Aorta (tissue), 5 donors: ENCODE measurements at regions not wholly inside any gene's neighbourhood (a gene's known extent, or its start where the extent isn't known, plus 50 kb on each side); places are given as distances from the start of the nearest gene placed in this dataset.

ENCODE experiments used
- ATAC-seq: fragments of 200-7000 bp; cut with Tn5 transposase; one replicate; pipeline ENCODE4 v1.9.1; 2022; ENCODE audit warnings: moderate library complexity; ENCODE audit not compliant: low FRiP score
- DNase-seq, 2 donors: peaks; one replicate each; pipeline ENCODE4 v3.0.0-alpha.2; 2020
- H3K27ac ChIP-seq, 2 donors: one replicate each; pipeline ENCODE4 v1.5.1; 2013; ENCODE audit warnings: low read length in 2 of 2, mild to moderate bottlenecking in 2 of 2, moderate library complexity in 2 of 2, control low read depth in 1 of 2, inconsistent platforms in 1 of 2, low read depth in 1 of 2
- H3K27me3 ChIP-seq, 2 donors: one replicate each; pipeline ENCODE4 v1.6.1; 2013; ENCODE audit warnings: control low read depth in 1 of 2, low read length in 1 of 2, mild to moderate bottlenecking in 1 of 2, moderate library complexity in 1 of 2; ENCODE audit not compliant: insufficient read depth in 2 of 2, control insufficient read depth in 1 of 2
- H3K36me3 ChIP-seq, 2 donors: one replicate each; pipeline ENCODE4 v1.6.1; 2013; ENCODE audit warnings: control low read depth in 1 of 2, low read length in 1 of 2, mild to moderate bottlenecking in 1 of 2; ENCODE audit not compliant: insufficient read depth in 2 of 2, control insufficient read depth in 1 of 2
- H3K4me1 ChIP-seq, 2 donors: one replicate each; pipeline ENCODE4 v1.6.1; 2013; ENCODE audit warnings: low read length in 2 of 2, control low read depth in 1 of 2, mild to moderate bottlenecking in 1 of 2, moderate library complexity in 1 of 2; ENCODE audit not compliant: insufficient read depth in 2 of 2, control insufficient read depth in 1 of 2
- H3K4me3 ChIP-seq, 2 donors: one replicate each; pipeline ENCODE4 v1.5.1; 2013; ENCODE audit warnings: low read length in 2 of 2, control low read depth in 1 of 2, mild to moderate bottlenecking in 1 of 2
- H3K9me3 ChIP-seq: one replicate; pipeline ENCODE4 v1.6.1; 2013; ENCODE audit warnings: mild to moderate bottlenecking, low read length; ENCODE audit not compliant: control insufficient read depth
- WGBS, 2 donors: extraction: QIAGEN DNeasy Blood & Tissue Kit; methylation state at CpG; one replicate each; pipeline ENCODE4 v1.1.7; 2013; 5-methylcytosine and 5-hydroxymethylcytosine counted together
- intact Hi-C, 2 donors: fragments of 100-400 bp; cut with DNase I; formaldehyde crosslinking; loops; one replicate each; pipeline versions ENCODE4 v1.14.2 to v1.15.0; 2022
- donor health status: healthy with polysubstance abuse.
- donor health status: Bipolar disorder and iron deficiency.
- donor health status: DM: no; HTN: no; CAD: no.
- donor health status: DM: no; HTN: no; CAD: no.
- donor health status: DM: yes; HTN: yes; CAD: no.

DNA sequence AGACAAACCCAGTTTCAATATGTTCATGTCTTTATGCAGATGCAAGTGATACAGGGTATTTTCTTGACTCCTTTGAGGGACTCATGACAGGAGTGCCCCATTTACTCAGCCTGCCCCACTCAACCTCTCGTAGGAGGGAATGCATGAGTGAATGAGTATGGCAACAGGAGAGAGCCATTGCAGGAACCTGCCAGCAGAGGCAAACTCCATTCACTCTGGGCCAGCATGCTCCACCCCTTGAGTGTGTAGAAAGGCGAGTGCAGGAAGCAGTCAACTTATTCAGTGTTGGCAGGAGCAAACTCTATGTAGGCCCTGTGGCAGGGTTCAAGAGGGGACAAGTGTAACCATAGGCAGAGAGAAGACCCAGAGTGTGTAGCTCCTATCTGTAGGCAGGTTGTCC lies 1526.3 kb downstream of the PLA2G4A start:
- no peak overlapping the region for H3K4me3 ChIP-seq
- no peaks in the 10 kb centered on the region for H3K36me3 ChIP-seq
- H3K4me1 ChIP-seq = no peaks in the 10 kb centered on the region
- WGBS, 2 donors = 74 to 80% methylated on average over 2 of the region's 2 CpGs
- H3K9me3 ChIP-seq = peaks cover 3% of the 10 kb centered on the region
- no peaks in the 10 kb centered on the region for H3K27me3 ChIP-seq
- no peak for DNase-seq
- intact Hi-C loops = no loop called here
- no peak overlapping the region for H3K27ac ChIP-seq
- ATAC-seq = no peak

DNA sequence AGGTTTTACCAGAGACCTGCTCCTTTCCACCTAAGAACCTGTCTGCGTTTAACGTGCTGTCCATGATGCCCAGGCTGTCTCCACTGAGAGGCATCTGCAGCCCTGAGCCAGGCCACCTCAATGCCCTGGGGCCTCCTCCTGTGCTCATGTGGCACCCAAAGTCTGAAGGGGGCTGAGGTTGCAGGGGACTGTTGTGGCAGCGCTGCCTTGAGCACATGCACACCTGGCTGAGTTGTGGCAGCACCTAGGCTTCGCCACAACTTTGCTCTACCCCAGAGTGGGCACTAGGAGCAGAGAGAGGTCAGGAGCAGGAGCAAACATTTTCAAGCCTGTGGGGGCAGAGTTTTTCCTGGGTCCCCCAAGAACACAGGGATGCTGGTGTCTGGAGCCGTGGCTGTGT lies 1527.1 kb downstream of the PLA2G4A start:
- Histone ChIP-seq H3K9me3 (peaks cover 3% of the 10 kb centered on the region), H3K27me3 (no peaks in the 10 kb centered on the region), H3K4me1 (no peaks in the 10 kb centered on the region), H3K36me3 (no peaks in the 10 kb centered on the region), H3K27ac (no peak overlapping the region), H3K4me3 (no peak overlapping the region)
- 69 to 81% methylated on average over 5 of the region's 5 CpGs for WGBS, 2 donors
- intact Hi-C loops = no loop called here
- DNase-seq (no peak), ATAC-seq (no peak)

DNA sequence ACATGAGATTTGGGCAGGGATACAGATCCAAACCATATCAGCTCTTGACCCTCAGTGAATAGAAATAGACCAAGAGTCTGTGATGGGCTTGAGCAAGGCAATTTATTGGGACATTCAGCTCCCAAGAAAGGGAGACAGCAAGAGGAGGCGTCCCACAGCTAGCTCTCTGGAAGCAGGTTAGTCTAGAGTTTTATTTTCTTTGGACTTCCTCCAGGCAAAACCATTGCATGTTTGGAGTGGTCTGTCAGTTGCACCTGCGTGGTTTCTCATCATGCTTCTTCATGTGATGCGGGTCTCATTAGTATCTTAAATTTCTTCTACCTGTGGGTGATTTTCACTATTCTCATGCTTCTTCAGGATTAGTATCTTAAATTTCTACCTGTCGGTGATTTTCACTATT lies 1530.6 kb downstream of the PLA2G4A start:
- intact Hi-C loops = no loop called here
- Histone ChIP-seq H3K36me3 (no peaks in the 10 kb centered on the region), H3K9me3 (peaks cover 3% of the 10 kb centered on the region), H3K4me1 (no peaks in the 10 kb centered on the region), H3K4me3 (no peak overlapping the region), H3K27me3 (no peaks in the 10 kb centered on the region), H3K27ac (no peak overlapping the region)
- 91 to 93% methylated on average over 4 of the region's 4 CpGs for WGBS, 2 donors
- no peak for ATAC-seq
- no peak for DNase-seq

DNA sequence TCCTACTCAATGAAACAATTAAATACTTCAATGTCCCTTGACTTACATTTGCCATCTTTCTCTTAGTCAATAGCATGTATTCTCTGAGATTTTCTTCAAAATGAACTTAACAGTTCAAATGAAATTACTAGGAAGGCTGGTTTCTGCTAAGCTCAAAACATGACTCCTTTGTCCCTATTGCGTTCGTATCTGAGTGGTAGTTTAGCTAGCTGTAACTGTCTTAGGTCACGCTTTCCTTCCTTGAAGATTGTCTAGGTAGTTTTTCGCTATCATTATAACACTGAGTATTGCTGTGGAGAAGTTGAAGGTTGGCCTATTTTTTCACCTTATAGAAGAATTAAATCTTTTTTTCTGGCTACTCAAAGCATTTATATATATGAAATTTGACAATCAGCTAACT lies 1535.2 kb downstream of the PLA2G4A start:
- ATAC-seq = no peak
- Histone ChIP-seq H3K9me3 (no peaks in the 10 kb centered on the region), H3K4me1 (no peaks in the 10 kb centered on the region), H3K27me3 (no peaks in the 10 kb centered on the region), H3K36me3 (no peaks in the 10 kb centered on the region), H3K4me3 (no peak overlapping the region), H3K27ac (no peak overlapping the region)
- no peak for DNase-seq
- 92% methylated on average over 4 of the region's 4 CpGs for WGBS, 2 donors
- intact Hi-C loops = no loop called here

DNA sequence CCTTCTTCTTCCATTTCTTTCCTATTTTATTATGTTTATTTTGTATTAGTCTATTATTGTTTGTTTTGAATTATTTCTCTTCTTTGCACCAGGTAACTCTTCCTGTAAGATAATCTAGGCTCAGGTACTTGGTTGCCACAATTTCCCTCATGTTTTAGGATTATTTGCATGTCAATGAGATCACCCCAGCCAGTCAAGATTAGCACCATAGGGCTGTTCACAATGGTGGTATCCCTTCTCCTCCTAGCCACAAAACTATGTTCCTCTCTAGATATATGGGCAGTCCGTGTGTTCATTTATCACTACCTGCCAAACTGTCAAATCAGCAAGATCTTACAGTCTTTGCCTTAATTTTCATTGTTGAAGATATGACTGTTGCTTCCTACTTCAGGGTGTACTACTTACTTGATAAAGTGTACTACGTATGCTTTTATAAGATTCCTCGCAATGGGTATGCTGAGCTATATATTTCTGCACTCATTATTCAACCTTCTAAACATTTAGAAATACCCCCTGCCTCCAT lies 1536.2 kb downstream of the PLA2G4A start:
- intact Hi-C loops = no loop called here
- ATAC-seq (no peak), DNase-seq (no peak)
- H3K4me1 ChIP-seq = no peaks in the 10 kb centered on the region
- H3K9me3 ChIP-seq = no peaks in the 10 kb centered on the region
- no peaks in the 10 kb centered on the region for H3K36me3 ChIP-seq
- H3K27ac ChIP-seq = no peak overlapping the region
- H3K27me3 ChIP-seq = no peaks in the 10 kb centered on the region
- WGBS, 2 donors = 75 to 83% methylated on average over 3 of the region's 3 CpGs
- H3K4me3 ChIP-seq = no peak overlapping the region

DNA sequence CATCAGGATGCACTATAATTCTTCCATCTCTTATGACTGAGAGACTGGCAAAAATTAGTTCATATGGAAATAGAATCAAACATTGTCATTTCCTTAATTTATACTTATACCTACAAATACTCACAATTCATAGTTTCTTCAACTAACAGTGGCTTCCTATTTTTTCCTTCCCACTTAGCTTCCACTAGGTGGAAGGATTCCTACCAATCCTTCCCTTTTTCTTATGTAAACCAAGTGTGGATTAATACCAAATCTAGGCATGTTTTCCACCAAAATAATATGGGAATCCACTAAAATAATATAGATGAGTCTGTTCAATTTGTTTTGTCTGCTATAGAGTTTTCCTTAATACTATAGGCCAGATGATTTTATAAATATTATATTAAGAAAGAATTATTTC lies 1537.1 kb downstream of the PLA2G4A start:
- intact Hi-C loops = no loop called here
- H3K27me3 ChIP-seq = no peaks in the 10 kb centered on the region

DNA sequence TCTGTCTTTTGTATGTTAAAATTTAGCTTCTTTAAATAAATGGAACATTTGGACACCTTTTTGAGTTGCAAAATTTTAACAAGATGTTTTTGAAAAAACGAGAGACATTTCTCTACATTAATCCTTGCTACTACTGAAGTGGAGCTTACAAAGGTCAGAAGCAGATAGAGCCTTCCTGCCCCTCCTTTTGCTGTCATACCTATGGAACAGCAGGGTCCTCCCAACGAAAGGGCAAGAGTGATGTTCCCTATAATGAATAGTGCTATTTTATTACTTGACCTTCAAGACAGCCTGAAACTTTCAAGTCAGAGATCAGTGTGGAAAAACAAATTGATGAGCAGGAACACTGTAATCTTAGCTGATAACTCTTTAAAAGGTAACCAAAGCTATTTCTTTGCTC lies 1538.9 kb downstream of the PLA2G4A start:
- WGBS, 2 donors = 43 to 55% methylated on average over 2 of the region's 2 CpGs
- H3K9me3 ChIP-seq = no peaks in the 10 kb centered on the region
- intact Hi-C loops = no loop called here
- no peaks in the 10 kb centered on the region for H3K36me3 ChIP-seq
- H3K4me1 ChIP-seq = no peaks in the 10 kb centered on the region
- DNase-seq (no peak), ATAC-seq (no peak)
- H3K27ac ChIP-seq = no peak overlapping the region
- H3K27me3 ChIP-seq = no peaks in the 10 kb centered on the region
- no peak overlapping the region for H3K4me3 ChIP-seq

More for the DNA sequence above, 1537.1 kb downstream of the PLA2G4A start:
- ATAC-seq (no peak), DNase-seq (no peak)
- no peaks in the 10 kb centered on the region for H3K9me3 ChIP-seq
- H3K4me3 ChIP-seq = no peak overlapping the region
- no peaks in the 10 kb centered on the region for H3K36me3 ChIP-seq
- no peak overlapping the region for H3K27ac ChIP-seq
- H3K4me1 ChIP-seq = no peaks in the 10 kb centered on the region

DNA sequence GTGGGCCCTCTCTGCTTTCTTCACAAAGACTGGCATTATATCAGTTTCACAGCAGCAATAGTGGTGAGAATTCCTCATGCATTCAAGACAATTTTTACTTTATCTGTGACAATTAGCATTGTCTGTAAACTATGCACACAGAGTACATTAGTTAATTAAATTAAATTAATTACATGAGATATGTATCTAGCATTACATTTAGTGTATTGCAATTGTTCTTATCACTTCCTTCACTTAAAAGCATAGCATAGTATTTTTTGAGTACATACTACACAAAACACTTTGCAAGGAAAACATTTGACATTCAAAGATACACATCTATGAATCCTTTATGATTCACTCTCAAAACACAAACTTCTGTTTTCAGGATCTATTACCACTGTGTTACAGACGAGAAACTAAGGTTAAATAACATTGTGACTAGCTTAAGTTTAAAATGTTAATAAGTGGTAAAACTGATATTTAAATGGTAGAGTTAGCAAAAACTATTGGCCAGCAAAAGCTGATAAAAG lies 1542.6 kb downstream of the PLA2G4A start:
- DNase-seq (no peak), ATAC-seq (no peak)
- intact Hi-C loops = no loop called here
- H3K27ac ChIP-seq = no peak overlapping the region
- no peaks in the 10 kb centered on the region for H3K4me1 ChIP-seq
- no peaks in the 10 kb centered on the region for H3K9me3 ChIP-seq
- H3K4me3 ChIP-seq = no peak overlapping the region
- WGBS, 2 donors = 47 to 49% methylated on average over 1 of the region's 1 CpG
- no peaks in the 10 kb centered on the region for H3K36me3 ChIP-seq
- no peaks in the 10 kb centered on the region for H3K27me3 ChIP-seq

DNA sequence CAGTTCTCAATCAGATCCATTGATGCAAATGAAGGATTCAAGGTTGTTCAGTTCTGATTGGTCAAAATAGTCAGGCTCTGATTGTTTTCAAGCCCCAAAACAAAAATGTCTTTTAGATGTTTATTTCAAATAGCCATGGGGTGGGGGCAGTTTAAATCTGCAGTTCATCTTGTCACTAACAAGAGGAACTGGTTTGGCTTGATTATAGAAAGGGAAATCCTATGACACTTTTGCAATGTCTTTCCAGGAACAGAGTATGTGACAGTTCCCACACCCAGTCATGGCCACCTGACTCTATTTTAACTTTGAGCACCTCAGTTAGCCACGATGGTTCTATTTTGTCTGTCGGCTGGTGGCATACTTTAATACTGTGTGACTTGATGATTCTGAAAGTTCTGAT lies 1544.1 kb downstream of the PLA2G4A start:
- no peaks in the 10 kb centered on the region for H3K36me3 ChIP-seq
- ATAC-seq (no peak), DNase-seq (no peak)
- no peak overlapping the region for H3K4me3 ChIP-seq
- H3K9me3 ChIP-seq = no peaks in the 10 kb centered on the region
- no peaks in the 10 kb centered on the region for H3K27me3 ChIP-seq
- H3K4me1 ChIP-seq = no peaks in the 10 kb centered on the region
- intact Hi-C loops = no loop called here
- no peak overlapping the region for H3K27ac ChIP-seq
- 88 to 89% methylated on average over 2 of the region's 2 CpGs for WGBS, 2 donors
